ENCODE measurements at regions not wholly inside any gene's neighbourhood (a gene's known extent, or its start where the extent isn't known, plus 50 kb on each side); places are given as distances from the start of the nearest gene placed in this dataset.

DNA sequence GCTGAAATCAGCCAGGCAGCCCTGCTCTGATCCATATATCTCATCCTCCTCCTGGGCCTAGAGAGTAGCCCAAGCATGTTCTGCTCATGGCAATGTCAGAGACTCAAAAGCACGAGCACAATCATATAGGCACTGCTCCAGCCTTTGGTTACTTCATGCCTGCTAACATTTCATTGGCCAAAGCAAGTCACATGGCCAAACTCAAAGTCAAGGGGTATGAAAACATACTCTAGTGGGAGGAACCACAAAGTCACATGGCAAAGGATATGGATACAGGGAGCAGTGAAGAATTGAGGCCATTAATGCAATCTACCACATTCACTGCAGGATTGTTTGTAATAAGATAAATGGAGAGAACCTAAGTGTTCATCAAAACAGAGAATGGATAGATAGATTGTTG lies 87.8 kb upstream of the SPATS2L start:
- 92 to 93% methylated on average over 1 of the region's 1 CpG for WGBS, 2 donors
- TF ChIP-seq, protein P1, sequence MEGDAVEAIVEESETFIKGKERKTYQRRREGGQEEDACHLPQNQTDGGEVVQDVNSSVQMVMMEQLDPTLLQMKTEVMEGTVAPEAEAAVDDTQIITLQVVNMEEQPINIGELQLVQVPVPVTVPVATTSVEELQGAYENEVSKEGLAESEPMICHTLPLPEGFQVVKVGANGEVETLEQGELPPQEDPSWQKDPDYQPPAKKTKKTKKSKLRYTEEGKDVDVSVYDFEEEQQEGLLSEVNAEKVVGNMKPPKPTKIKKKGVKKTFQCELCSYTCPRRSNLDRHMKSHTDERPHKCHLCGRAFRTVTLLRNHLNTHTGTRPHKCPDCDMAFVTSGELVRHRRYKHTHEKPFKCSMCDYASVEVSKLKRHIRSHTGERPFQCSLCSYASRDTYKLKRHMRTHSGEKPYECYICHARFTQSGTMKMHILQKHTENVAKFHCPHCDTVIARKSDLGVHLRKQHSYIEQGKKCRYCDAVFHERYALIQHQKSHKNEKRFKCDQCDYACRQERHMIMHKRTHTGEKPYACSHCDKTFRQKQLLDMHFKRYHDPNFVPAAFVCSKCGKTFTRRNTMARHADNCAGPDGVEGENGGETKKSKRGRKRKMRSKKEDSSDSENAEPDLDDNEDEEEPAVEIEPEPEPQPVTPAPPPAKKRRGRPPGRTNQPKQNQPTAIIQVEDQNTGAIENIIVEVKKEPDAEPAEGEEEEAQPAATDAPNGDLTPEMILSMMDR (IDR thresholded peaks at IDR 0.05): no peak
- TF ChIP-seq EP300 (IDR thresholded peaks at IDR 0.05) (no peak), POLR2AphosphoS5 (IDR thresholded peaks at IDR 0.05) (no peak), POLR2A (IDR thresholded peaks at IDR 0.05) (no peak)
- no peaks in the 10 kb centered on the region for H3K36me3 ChIP-seq
- no peaks in the 10 kb centered on the region for H3K9me3 ChIP-seq
- H3K4me1 ChIP-seq: no peaks in the 10 kb centered on the region
- intact Hi-C loops (cut with DNase I): no loop called here
- DNase-seq: no peak
- no peak overlapping the region for H3K27ac ChIP-seq
- no peak overlapping the region for H3K4me3 ChIP-seq
- H3K27me3 ChIP-seq: no peaks in the 10 kb centered on the region

DNA sequence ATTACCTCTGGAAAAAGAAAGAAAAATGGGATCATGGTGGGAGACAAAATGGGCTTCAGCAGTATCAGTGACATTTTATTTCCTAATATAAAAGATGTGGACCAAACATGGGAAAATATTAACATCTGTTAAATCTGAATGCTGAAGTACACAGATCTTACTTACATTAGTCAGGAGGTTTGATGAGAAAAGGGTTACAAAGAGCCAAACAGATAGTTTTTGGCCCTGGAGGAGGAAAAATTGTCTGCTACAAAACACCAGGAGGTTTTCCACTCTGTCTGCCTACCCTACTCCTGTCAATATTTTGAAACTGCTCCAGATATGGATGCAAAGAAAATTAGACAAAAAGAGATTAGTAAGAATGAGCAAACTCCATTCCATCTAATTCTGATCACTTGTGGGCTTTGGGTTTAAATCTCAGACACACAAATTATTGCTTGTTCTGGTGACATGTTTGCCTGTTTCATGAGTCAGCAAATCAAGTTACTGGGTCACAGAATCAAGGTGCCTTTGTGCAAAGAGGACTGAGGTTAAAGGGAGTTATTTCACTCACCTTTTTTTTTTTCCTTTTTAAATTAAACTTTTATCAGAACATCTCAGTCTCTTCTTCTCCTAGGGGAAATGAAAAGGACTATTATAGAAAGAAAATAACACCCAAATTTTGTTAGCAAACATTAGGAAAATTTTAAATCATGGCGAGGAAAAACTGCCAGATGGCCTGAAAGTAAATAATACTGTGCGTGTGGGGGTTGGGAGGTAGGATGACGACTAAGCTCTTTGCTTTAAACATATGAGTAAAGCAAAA lies 87.0 kb upstream of the SPATS2L start:
- Histone ChIP-seq H3K4me3 (no peak overlapping the region), H3K9me3 (no peaks in the 10 kb centered on the region), H3K27ac (no peak overlapping the region), H3K27me3 (no peaks in the 10 kb centered on the region), H3K36me3 (no peaks in the 10 kb centered on the region), H3K4me1 (no peaks in the 10 kb centered on the region)
- intact Hi-C loops (cut with DNase I): no loop called here
- WGBS, 2 donors: 21 to 53% methylated on average over 3 of the region's 3 CpGs
- TF ChIP-seq, protein P1 (IDR thresholded peaks at IDR 0.05): no peak
- TF ChIP-seq EP300 (IDR thresholded peaks at IDR 0.05) (no peak), POLR2A (IDR thresholded peaks at IDR 0.05) (no peak), POLR2AphosphoS5 (IDR thresholded peaks at IDR 0.05) (no peak)
- no peak for DNase-seq

DNA sequence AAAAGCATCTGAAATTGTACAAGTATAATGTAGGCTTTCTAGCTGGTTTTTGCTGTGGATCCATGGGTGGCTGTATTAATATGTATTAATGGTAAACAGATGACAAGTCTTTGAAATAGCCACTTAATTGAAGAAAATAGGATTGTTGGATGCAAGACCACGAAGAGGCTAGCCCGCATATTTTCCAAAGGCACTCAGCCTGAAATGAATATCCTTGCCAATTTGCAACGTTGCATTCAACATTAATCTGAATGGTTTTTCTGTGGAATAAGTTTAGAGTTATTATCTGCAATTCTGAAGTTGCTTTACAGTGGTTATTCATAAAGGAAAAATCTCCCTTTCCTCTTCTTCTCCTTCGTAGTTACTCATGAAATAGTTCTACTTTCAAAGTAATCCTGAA lies 86.2 kb upstream of the SPATS2L start:
- intact Hi-C loops (cut with DNase I): no loop called here
- TF ChIP-seq POLR2A (IDR thresholded peaks at IDR 0.05): no peak
- TF ChIP-seq, protein P1 (IDR thresholded peaks at IDR 0.05): no peak
- no peak for TF ChIP-seq POLR2AphosphoS5 (IDR thresholded peaks at IDR 0.05)
- TF ChIP-seq EP300 (IDR thresholded peaks at IDR 0.05): no peak
- 66 to 73% methylated on average over 4 of the region's 4 CpGs for WGBS, 2 donors
- Histone ChIP-seq H3K4me3 (no peak overlapping the region), H3K27me3 (no peaks in the 10 kb centered on the region), H3K9me3 (no peaks in the 10 kb centered on the region), H3K36me3 (no peaks in the 10 kb centered on the region), H3K27ac (no peak overlapping the region), H3K4me1 (no peaks in the 10 kb centered on the region)
- no peak for DNase-seq

DNA sequence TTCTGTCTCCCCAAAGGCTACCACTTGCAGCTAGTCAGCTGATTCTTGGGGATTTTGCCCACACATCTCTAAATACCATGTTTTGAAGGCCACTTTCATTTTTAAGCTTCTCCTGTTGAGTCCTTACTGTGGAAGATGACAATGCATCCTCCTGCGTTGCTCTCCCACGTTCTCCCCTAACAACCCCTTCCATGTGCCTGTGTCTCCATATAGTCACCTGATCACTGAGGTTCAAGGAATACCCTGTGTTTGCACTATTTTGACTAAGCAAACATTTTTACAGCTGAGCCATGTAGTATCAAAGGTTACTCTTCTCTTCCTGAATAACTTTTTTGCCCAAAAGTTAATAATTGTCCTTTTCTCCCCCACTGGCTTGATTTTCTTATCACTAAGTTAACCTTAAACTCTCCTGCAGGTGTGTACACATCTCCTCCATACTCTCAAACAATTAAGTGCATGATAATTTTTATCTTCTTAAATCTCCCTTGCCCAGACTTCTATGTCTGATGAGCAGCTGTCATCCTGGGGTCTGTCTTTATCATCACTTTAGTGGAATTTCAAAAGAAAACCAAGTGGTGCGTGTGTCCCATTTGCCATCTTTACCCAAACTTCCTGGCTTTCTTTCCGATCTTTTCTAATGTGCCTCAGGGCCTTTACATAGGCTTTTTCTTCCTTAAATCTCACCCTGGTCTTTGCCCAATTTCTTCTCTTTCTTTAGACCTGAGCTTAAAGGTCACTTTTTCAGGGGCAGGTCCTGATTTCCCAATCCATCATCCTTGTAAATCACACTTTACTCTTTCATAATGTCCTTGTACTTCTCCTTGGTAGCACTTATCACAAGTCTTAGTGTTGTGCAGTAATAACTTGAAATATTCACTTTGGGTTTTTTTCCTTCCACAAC lies 85.2 kb upstream of the SPATS2L start:
- DNase-seq: no peak
- Histone ChIP-seq H3K27ac (no peak overlapping the region), H3K27me3 (no peaks in the 10 kb centered on the region), H3K9me3 (no peaks in the 10 kb centered on the region), H3K36me3 (no peaks in the 10 kb centered on the region), H3K4me1 (peaks cover 0 to 3% (median 0%) of the 10 kb centered on the region in 4 donors), H3K4me3 (no peak overlapping the region)
- WGBS, 2 donors: 21 to 72% methylated on average over 4 of the region's 4 CpGs
- intact Hi-C loops (cut with DNase I): no loop called here
- TF ChIP-seq, protein P1 (IDR thresholded peaks at IDR 0.05): no peak
- TF ChIP-seq POLR2AphosphoS5 (IDR thresholded peaks at IDR 0.05) (no peak), EP300 (IDR thresholded peaks at IDR 0.05) (no peak), POLR2A (IDR thresholded peaks at IDR 0.05) (no peak)
